GM12878 (cell line): ENCODE measurements at regions not wholly inside any gene's neighbourhood (a gene's known extent, or its start where the extent isn't known, plus 50 kb on each side); places are given as distances from the start of the nearest gene placed in this dataset.

ENCODE experiments used
- ATAC-seq: fragments of 200-7000 bp; cut with Tn5 transposase; 3 replicates; pipeline ENCODE4 v1.9.1; 2020; ENCODE audit warnings: mild to moderate bottlenecking, moderate library complexity
- BruUV-seq: library from RNA; stranded (reverse); fragments of 400-500 nt; replicated peaks from 2 replicates; lab custom pipeline; 2021; lab: Mats Ljungman, UMichigan
- CTCF ChIA-PET: fragments of 300-600 bp; sonication (Branson Sonifier 250); formaldehyde crosslinking; extraction: SDS; loops from one replicate; lab custom pipeline; 2021; ENCODE audit warnings: inconsistent platforms; lab: Yijun Ruan, JAX
- POLR2A ChIA-PET: fragments of 350-600 bp; formaldehyde crosslinking; extraction: SDS; loops from one replicate; lab custom pipeline; 2021; ENCODE audit warnings: inconsistent platforms; lab: Charles Lee
- RAD21 ChIA-PET: fragments of 300-600 bp; sonication (Branson Sonifier 250); formaldehyde crosslinking; loops from one replicate; lab custom pipeline; 2023; ENCODE audit warnings: antibody characterized with exemption; ENCODE audit not compliant: unreplicated experiment; lab: Charles Lee
- SMC1A ChIA-PET: fragments of 300-600 bp; sonication (Branson Sonifier 250); formaldehyde crosslinking; loops from one replicate; lab custom pipeline; 2023; ENCODE audit not compliant: unreplicated experiment, uncharacterized antibody; lab: Charles Lee
- DNase-seq: peaks from one replicate; pipeline ENCODE4 v3.0.0-alpha.2; 2011; ENCODE audit warnings: low read depth, low spot score
- FAIRE-seq: peaks from 3 replicates; lab custom pipeline; 2011; peaks lifted over from hg19 to GRCh38; lab: Jason Lieb, UNC
- H2AFZ ChIP-seq: 2 replicates; pipeline ENCODE4 v1.6.0; 2011; ENCODE audit warnings: low read depth, low read length, control low read depth; ENCODE audit not compliant: control insufficient read depth
- H3K27ac ChIP-seq: 2 replicates; pipeline ENCODE4 v1.5.1; 2011; ENCODE audit warnings: control low read depth; ENCODE audit not compliant: control insufficient read depth, insufficient read depth
- H3K27me3 ChIP-seq, 2 experiments: replicated peaks in 1 of 2; 2 replicates each; pipeline versions ENCODE4 v1.6.0 to v1.6.1; 2011; ENCODE audit warnings: low read length in 1 of 2; ENCODE audit not compliant: control insufficient read depth in 2 of 2, insufficient read depth in 2 of 2
- H3K36me3 ChIP-seq, 2 experiments: 2 replicates each; pipeline ENCODE4 v1.5.1; 2011; ENCODE audit warnings: low read length in 1 of 2; ENCODE audit not compliant: control insufficient read depth in 2 of 2, insufficient read depth in 2 of 2
- H3K4me1 ChIP-seq: 2 replicates; pipeline ENCODE4 v1.6.1; 2011; ENCODE audit warnings: mild to moderate bottlenecking, low read length, moderate library complexity, mixed read lengths; ENCODE audit not compliant: control insufficient read depth, insufficient read depth
- H3K4me2 ChIP-seq: 2 replicates; pipeline ENCODE4 v1.6.0; 2011; ENCODE audit warnings: control low read depth; ENCODE audit not compliant: control insufficient read depth, insufficient read depth
- H3K4me3 ChIP-seq: fragments of 200-600 bp; sonication (generic); 2 replicates; pipeline ENCODE4 v1.5.1; 2016
- H3K79me2 ChIP-seq: 2 replicates; pipeline ENCODE4 v1.6.0; 2011; ENCODE audit warnings: low read length; ENCODE audit not compliant: control insufficient read depth, insufficient read depth
- H3K9ac ChIP-seq: 2 replicates; pipeline ENCODE4 v1.8.0; 2011; ENCODE audit warnings: low read length, control low read depth, mixed read lengths; ENCODE audit not compliant: control insufficient read depth, insufficient read depth
- H3K9me3 ChIP-seq: replicated peaks from 3 replicates; pipeline ENCODE4 v1.5.1; 2011; ENCODE audit warnings: mild to moderate bottlenecking, low read length; ENCODE audit not compliant: control insufficient read depth, insufficient read depth
- H4K20me1 ChIP-seq: 2 replicates; pipeline ENCODE4 v1.6.0; 2011; ENCODE audit not compliant: control insufficient read depth, insufficient read depth
- BHLHE40 ChIP-seq, 2 experiments: fragments of 450-650 bp in 1 of 2; IDR thresholded peaks; 2 replicates each; pipeline ENCODE4 v1.6.1; 2011 to 2017; ENCODE audit warnings: low read depth in 2 of 2, borderline replicate concordance in 1 of 2, improper control_type of control experiment in 1 of 2, low read length in 1 of 2, mild to moderate bottlenecking in 1 of 2
- ESRRA ChIP-seq: IDR thresholded peaks from 2 replicates; pipeline ENCODE4 v1.6.1; 2012; ENCODE audit warnings: mild to moderate bottlenecking, low read length, improper control_type of control experiment
- ETV6 ChIP-seq, 2 experiments: fragments of 450-650 bp in 1 of 2; IDR thresholded peaks in 1 of 2; conservative IDR thresholded peaks in 1 of 2; 2 replicates each; pipeline ENCODE4 v1.6.1; 2014; ENCODE audit warnings: antibody characterized with exemption in 1 of 2, borderline replicate concordance in 1 of 2, low read depth in 1 of 2, mild to moderate bottlenecking in 1 of 2, moderate library complexity in 1 of 2
- FOXM1 ChIP-seq: IDR thresholded peaks from 2 replicates; pipeline ENCODE4 v1.6.1; 2012; ENCODE audit warnings: low read depth, mild to moderate bottlenecking, inconsistent platforms, low read length, moderate library complexity
- MYB ChIP-seq: fragments of 150-350 bp; IDR thresholded peaks from 2 replicates; pipeline ENCODE4 v1.6.1; 2014; ENCODE audit warnings: mild to moderate bottlenecking, low read depth, low read length, borderline replicate concordance
- PML ChIP-seq: IDR thresholded peaks from 2 replicates; pipeline ENCODE4 v1.6.1; 2012; ENCODE audit warnings: low read length, inconsistent platforms
- SREBF1 ChIP-seq: IDR thresholded peaks from 2 replicates; pipeline ENCODE4 v1.6.1; 2012; ENCODE audit warnings: mild to moderate bottlenecking, low read length
- SUZ12 ChIP-seq: fragments of 200-600 bp; sonication (generic); IDR thresholded peaks from one replicate; pipeline ENCODE4 v1.6.1; 2018; ENCODE audit warnings: antibody characterized with exemption, mild to moderate bottlenecking; ENCODE audit not compliant: unreplicated experiment
- WRNIP1 ChIP-seq: IDR thresholded peaks from 2 replicates; pipeline ENCODE4 v1.6.1; 2011; ENCODE audit warnings: low read depth, low read length, improper control_type of control experiment, borderline replicate concordance
- WGBS: methylation state at CpG from one replicate; pipeline ENCODE4 v1.1.6; 2016; ENCODE audit warnings: low lambda C conversion rate; ENCODE audit not compliant: insufficient replicate concordance, insufficient coverage; ENCODE audit errors: missing lambda C conversion rate; 5-methylcytosine and 5-hydroxymethylcytosine counted together
- in situ Hi-C: fragments of 300-500 bp; cut with MboI; formaldehyde crosslinking; loops from 9 replicates; pipeline ENCODE4 v1.14.3; 2018; ENCODE audit warnings: mixed read lengths
- intact Hi-C: fragments of 100-400 bp; cut with micrococcal nuclease; formaldehyde crosslinking; loops from one replicate; pipeline ENCODE4 v1.14.2; 2022; ENCODE audit not compliant: unreplicated experiment
- TF ChIP-seq, protein P1 (sequence below): fragments of 450-650 bp; IDR thresholded peaks from 2 replicates; pipeline ENCODE4 v1.6.1; 2017; ENCODE audit warnings: borderline replicate concordance
- TF ChIP-seq, protein P2 (sequence below): fragments of 450-650 bp; IDR thresholded peaks from 2 replicates; pipeline ENCODE4 v1.6.1; 2018; ENCODE audit warnings: mild to moderate bottlenecking, low read depth, moderate library complexity; ENCODE audit not compliant: partially characterized antibody
- TF ChIP-seq, protein P3 (sequence below): fragments of 450-650 bp; IDR thresholded peaks from 2 replicates; pipeline ENCODE4 v1.6.1; 2017; ENCODE audit warnings: antibody characterized with exemption, mild to moderate bottlenecking, moderate library complexity
- TF ChIP-seq, protein P4 (sequence below): IDR thresholded peaks from 2 replicates; pipeline ENCODE4 v1.6.1; 2012; ENCODE audit warnings: low read length, inconsistent platforms

DNA sequence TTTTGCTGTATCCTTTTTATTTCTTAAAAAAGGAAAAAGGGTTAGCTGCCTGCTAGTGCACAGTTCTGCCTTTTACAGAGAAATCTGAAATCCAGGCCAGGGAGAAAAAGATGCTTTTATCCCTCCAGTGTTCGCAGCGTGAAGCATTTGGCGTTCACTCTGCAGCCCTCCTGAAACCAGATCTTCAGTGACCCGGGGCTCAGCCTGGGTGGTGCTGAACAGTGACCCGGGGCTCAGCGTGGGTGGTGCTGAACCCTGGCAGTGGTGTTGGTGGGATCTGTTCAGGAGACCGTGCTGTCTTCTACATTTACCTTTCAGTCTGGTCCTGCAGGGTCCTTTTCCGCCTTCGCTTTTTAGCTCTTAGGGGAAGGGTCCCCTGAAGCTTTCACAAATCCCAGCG, 164.7 kb upstream of the KLF6 start:
- H3K4me1 ChIP-seq, result no peaks in the 10 kb centered on the region
- no peak for DNase-seq
- ChIA-PET CTCF (no interaction called here), POLR2A (no interaction called here), RAD21 (no interaction called here)
- no peak overlapping the region for H3K4me2 ChIP-seq
- H3K79me2 ChIP-seq, result no peaks in the 10 kb centered on the region
- H3K27ac ChIP-seq, result no peak overlapping the region
- FAIRE-seq, result no peak
- H3K9me3 ChIP-seq, result no peaks in the 10 kb centered on the region
- H2AFZ ChIP-seq, result no peak overlapping the region
- H3K27me3 ChIP-seq, result no peaks in the 10 kb centered on the region
- 76% methylated on average over 10 of the region's 10 CpGs for WGBS
- H3K9ac ChIP-seq, result no peak overlapping the region
- BruUV-seq, result no TSS peak
- intact Hi-C loops, result no loop called here
- in situ Hi-C loops, result no loop called here
- no peaks in the 10 kb centered on the region for H3K36me3 ChIP-seq
- ATAC-seq, result no peak
- H4K20me1 ChIP-seq, result no peaks in the 10 kb centered on the region
- H3K4me3 ChIP-seq, result no peak overlapping the region
- TF ChIP-seq, protein P1, sequence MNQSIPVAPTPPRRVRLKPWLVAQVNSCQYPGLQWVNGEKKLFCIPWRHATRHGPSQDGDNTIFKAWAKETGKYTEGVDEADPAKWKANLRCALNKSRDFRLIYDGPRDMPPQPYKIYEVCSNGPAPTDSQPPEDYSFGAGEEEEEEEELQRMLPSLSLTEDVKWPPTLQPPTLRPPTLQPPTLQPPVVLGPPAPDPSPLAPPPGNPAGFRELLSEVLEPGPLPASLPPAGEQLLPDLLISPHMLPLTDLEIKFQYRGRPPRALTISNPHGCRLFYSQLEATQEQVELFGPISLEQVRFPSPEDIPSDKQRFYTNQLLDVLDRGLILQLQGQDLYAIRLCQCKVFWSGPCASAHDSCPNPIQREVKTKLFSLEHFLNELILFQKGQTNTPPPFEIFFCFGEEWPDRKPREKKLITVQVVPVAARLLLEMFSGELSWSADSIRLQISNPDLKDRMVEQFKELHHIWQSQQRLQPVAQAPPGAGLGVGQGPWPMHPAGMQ, result no peak
- TF ChIP-seq, protein P2, sequence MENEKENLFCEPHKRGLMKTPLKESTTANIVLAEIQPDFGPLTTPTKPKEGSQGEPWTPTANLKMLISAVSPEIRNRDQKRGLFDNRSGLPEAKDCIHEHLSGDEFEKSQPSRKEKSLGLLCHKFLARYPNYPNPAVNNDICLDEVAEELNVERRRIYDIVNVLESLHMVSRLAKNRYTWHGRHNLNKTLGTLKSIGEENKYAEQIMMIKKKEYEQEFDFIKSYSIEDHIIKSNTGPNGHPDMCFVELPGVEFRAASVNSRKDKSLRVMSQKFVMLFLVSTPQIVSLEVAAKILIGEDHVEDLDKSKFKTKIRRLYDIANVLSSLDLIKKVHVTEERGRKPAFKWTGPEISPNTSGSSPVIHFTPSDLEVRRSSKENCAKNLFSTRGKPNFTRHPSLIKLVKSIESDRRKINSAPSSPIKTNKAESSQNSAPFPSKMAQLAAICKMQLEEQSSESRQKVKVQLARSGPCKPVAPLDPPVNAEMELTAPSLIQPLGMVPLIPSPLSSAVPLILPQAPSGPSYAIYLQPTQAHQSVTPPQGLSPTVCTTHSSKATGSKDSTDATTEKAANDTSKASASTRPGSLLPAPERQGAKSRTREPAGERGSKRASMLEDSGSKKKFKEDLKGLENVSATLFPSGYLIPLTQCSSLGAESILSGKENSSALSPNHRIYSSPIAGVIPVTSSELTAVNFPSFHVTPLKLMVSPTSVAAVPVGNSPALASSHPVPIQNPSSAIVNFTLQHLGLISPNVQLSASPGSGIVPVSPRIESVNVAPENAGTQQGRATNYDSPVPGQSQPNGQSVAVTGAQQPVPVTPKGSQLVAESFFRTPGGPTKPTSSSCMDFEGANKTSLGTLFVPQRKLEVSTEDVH, result no peak
- TF ChIP-seq, protein P3, sequence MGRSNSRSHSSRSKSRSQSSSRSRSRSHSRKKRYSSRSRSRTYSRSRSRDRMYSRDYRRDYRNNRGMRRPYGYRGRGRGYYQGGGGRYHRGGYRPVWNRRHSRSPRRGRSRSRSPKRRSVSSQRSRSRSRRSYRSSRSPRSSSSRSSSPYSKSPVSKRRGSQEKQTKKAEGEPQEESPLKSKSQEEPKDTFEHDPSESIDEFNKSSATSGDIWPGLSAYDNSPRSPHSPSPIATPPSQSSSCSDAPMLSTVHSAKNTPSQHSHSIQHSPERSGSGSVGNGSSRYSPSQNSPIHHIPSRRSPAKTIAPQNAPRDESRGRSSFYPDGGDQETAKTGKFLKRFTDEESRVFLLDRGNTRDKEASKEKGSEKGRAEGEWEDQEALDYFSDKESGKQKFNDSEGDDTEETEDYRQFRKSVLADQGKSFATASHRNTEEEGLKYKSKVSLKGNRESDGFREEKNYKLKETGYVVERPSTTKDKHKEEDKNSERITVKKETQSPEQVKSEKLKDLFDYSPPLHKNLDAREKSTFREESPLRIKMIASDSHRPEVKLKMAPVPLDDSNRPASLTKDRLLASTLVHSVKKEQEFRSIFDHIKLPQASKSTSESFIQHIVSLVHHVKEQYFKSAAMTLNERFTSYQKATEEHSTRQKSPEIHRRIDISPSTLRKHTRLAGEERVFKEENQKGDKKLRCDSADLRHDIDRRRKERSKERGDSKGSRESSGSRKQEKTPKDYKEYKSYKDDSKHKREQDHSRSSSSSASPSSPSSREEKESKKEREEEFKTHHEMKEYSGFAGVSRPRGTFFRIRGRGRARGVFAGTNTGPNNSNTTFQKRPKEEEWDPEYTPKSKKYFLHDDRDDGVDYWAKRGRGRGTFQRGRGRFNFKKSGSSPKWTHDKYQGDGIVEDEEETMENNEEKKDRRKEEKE, result no peak
- TF ChIP-seq ESRRA (no peak), MYB (no peak), PML (no peak), FOXM1 (no peak), BHLHE40 (IDR thresholded peaks at IDR 0.05; ENCODE audit: borderline replicate concordance in 1 of 2, low read depth in 2 of 2, low read length in 1 of 2) (no peak), ETV6 (conservative IDR thresholded peaks at IDR 0.05 in 1 of 2, IDR thresholded peaks at IDR 0.05 in 1 of 2; ENCODE audit: borderline replicate concordance in 1 of 2, low read depth in 1 of 2) (no peak), SUZ12 (no peak), SREBF1 (no peak), WRNIP1 (no peak)
- TF ChIP-seq, protein P4, sequence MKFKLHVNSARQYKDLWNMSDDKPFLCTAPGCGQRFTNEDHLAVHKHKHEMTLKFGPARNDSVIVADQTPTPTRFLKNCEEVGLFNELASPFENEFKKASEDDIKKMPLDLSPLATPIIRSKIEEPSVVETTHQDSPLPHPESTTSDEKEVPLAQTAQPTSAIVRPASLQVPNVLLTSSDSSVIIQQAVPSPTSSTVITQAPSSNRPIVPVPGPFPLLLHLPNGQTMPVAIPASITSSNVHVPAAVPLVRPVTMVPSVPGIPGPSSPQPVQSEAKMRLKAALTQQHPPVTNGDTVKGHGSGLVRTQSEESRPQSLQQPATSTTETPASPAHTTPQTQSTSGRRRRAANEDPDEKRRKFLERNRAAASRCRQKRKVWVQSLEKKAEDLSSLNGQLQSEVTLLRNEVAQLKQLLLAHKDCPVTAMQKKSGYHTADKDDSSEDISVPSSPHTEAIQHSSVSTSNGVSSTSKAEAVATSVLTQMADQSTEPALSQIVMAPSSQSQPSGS, result no peak
- TF ChIP-seq, all 136 proteins: peak for 0
- SMC1A ChIA-PET, result interaction anchor here (0.9 to 1.6 kb wide), 2 partner anchors 15 to 56 kb away, joined by 3 to 6 read pairs; no protein-coding TSS in a partner anchor
